WTC11 (cell line): ENCODE measurements at regions not wholly inside any gene's neighbourhood (a gene's known extent, or its start where the extent isn't known, plus 50 kb on each side); places are given as distances from the start of the nearest gene placed in this dataset.

Experiments used
- ATAC-seq: fragments of 200-7000 bp; cut with Tn5 transposase; 2 replicates; pipeline ENCODE4 v1.10.0; 2021; ENCODE audit warnings: mild to moderate bottlenecking, moderate library complexity
- CTCF ChIA-PET: fragments of 300-600 bp; sonication (Branson Sonifier 250); formaldehyde crosslinking; loops from one replicate; lab custom pipeline; 2021; ENCODE audit warnings: antibody characterized with exemption; lab: Charles Lee
- POLR2A ChIA-PET: fragments of 350-600 bp; sonication (Branson Sonifier 250); formaldehyde crosslinking; loops from one replicate; lab custom pipeline; 2021; ENCODE audit warnings: antibody characterized with exemption; lab: Charles Lee
- DNase-seq: peaks from one replicate; pipeline ENCODE4 v3.0.0; 2021; ENCODE audit warnings: low spot score
- H3K27ac Mint-ChIP-seq: 2 replicates; pipeline ENCODE4 v1.8.0; 2021; ENCODE audit warnings: mixed read lengths
- H3K27me3 Mint-ChIP-seq: 2 replicates; pipeline ENCODE4 v1.8.0; 2021; ENCODE audit warnings: low read depth, mild to moderate bottlenecking, moderate library complexity, mixed read lengths
- H3K36me3 Mint-ChIP-seq: 2 replicates; pipeline ENCODE4 v1.8.0; 2021; ENCODE audit warnings: mixed read lengths
- H3K4me1 Mint-ChIP-seq: 2 replicates; pipeline ENCODE4 v1.8.0; 2022; ENCODE audit warnings: mixed read lengths
- H3K4me3 Mint-ChIP-seq: 2 replicates; pipeline ENCODE4 v1.8.0; 2021; ENCODE audit warnings: mild to moderate bottlenecking, moderate library complexity, mixed read lengths
- H3K9me3 Mint-ChIP-seq: 2 replicates; pipeline ENCODE4 v1.8.0; 2021; ENCODE audit warnings: mixed read lengths
- ATF3 ChIP-seq: sonication (generic); formaldehyde crosslinking; conservative IDR thresholded peaks from 2 replicates; pipeline ENCODE4 v1.8.1; 2022; ENCODE audit warnings: mild to moderate bottlenecking, missing genetic modification reagents
- CDX4 ChIP-seq: fragments of 250-450 bp; sonication (Bioruptor Pico); IDR thresholded peaks from 2 replicates; pipeline ENCODE4 v1.9.0; 2021; ENCODE audit warnings: moderate library complexity, mild to moderate bottlenecking, inconsistent platforms, borderline replicate concordance
- CREM ChIP-seq: sonication (generic); formaldehyde crosslinking; IDR thresholded peaks from 2 replicates; pipeline ENCODE4 v1.8.1; 2022; ENCODE audit warnings: mild to moderate bottlenecking, missing genetic modification reagents, moderate library complexity
- ESRRA ChIP-seq: sonication (generic); formaldehyde crosslinking; IDR thresholded peaks from 2 replicates; pipeline ENCODE4 v1.8.1; 2022; ENCODE audit warnings: mild to moderate bottlenecking, missing genetic modification reagents, borderline replicate concordance
- GRHL2 ChIP-seq: fragments of 250-450 bp; sonication (Bioruptor Pico); IDR thresholded peaks from 2 replicates; pipeline ENCODE4 v1.8.0; 2022; ENCODE audit warnings: mild to moderate bottlenecking, moderate library complexity; ENCODE audit not compliant: insufficient replicate concordance, severe bottlenecking
- HMGXB4 ChIP-seq: sonication (generic); formaldehyde crosslinking; IDR thresholded peaks from 2 replicates; pipeline ENCODE4 v1.8.1; 2023; ENCODE audit warnings: mild to moderate bottlenecking, moderate library complexity, missing genetic modification reagents
- JUN ChIP-seq: sonication (generic); formaldehyde crosslinking; IDR thresholded peaks from 2 replicates; pipeline ENCODE4 v1.8.0; 2023; ENCODE audit warnings: mild to moderate bottlenecking, missing genetic modification reagents
- NFATC4 ChIP-seq: fragments of 250-450 bp; sonication (Bioruptor Pico); IDR thresholded peaks from 2 replicates; pipeline ENCODE4 v1.9.0; 2021; ENCODE audit warnings: mild to moderate bottlenecking
- NR1H2 ChIP-seq: sonication (generic); formaldehyde crosslinking; IDR thresholded peaks from 2 replicates; pipeline ENCODE4 v1.9.0; 2021; ENCODE audit warnings: mild to moderate bottlenecking, moderate library complexity, missing genetic modification reagents
- NR3C1 ChIP-seq: sonication (generic); formaldehyde crosslinking; conservative IDR thresholded peaks from 2 replicates; pipeline ENCODE4 v1.8.1; 2023; ENCODE audit warnings: low read depth, mild to moderate bottlenecking, missing genetic modification reagents
- SOX15 ChIP-seq: fragments of 250-450 bp; sonication (Bioruptor Pico); IDR thresholded peaks from 2 replicates; pipeline ENCODE4 v1.9.0; 2021; ENCODE audit warnings: mild to moderate bottlenecking
- TEAD1 ChIP-seq: sonication (generic); formaldehyde crosslinking; IDR thresholded peaks from 2 replicates; pipeline ENCODE4 v1.8.0; 2022; ENCODE audit warnings: mild to moderate bottlenecking, missing genetic modification reagents
- TEAD4 ChIP-seq: sonication (generic); formaldehyde crosslinking; IDR thresholded peaks from 2 replicates; pipeline ENCODE4 v1.8.0; 2022; ENCODE audit warnings: mild to moderate bottlenecking, missing genetic modification reagents
- ZNF423 ChIP-seq: fragments of 250-450 bp; sonication (Bioruptor Pico); IDR thresholded peaks from 2 replicates; pipeline ENCODE4 v2.1.2; 2022; ENCODE audit warnings: mild to moderate bottlenecking, moderate library complexity
- TF ChIP-seq, protein P1 (sequence below): fragments of 250-450 bp; sonication (Bioruptor Pico); conservative IDR thresholded peaks from 2 replicates; pipeline ENCODE4 v1.9.0; 2021; ENCODE audit warnings: mild to moderate bottlenecking
- TF ChIP-seq, protein P2 (sequence below): sonication (generic); formaldehyde crosslinking; IDR thresholded peaks from 2 replicates; pipeline ENCODE4 v1.8.1; 2023; ENCODE audit warnings: mild to moderate bottlenecking, missing genetic modification reagents
- TF ChIP-seq, protein P3 (sequence below): sonication (generic); formaldehyde crosslinking; IDR thresholded peaks from 2 replicates; pipeline ENCODE4 v1.8.0; 2023; ENCODE audit warnings: missing genetic modification reagents, mild to moderate bottlenecking, borderline replicate concordance

DNA sequence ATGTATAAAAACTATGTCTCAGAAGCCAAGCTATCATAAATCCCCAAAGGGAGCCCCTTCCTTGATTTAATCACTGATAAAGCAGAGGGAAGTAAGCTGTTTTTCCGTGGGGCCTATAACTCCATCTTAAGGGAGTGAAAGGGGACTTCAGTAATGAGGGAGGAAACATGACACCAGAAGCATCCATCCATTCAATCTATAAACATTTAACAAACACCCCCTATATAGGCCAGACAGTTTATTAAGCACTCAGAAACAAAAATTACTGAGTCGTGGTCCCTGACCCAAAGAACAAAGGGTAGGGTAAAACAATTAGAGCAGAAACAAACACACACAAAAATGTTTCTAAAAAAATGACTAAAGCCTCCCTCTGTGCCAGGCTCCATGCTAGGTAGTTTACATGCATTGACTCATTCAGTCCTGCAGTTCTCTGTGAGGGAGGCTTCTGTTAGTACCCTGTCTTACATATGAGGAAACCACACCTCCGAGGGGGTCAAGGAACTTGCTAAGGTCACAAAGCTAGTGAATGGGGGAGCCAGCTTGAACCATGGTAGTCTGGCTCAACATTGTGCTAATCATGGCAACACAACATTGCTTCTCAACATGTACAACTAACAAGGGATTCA lies 472.1 kb downstream of the CDH2 start:
- peaks cover 17% of the 10 kb centered on the region for H3K9me3 Mint-ChIP-seq
- ChIA-PET POLR2A (no interaction called here), CTCF (interaction anchor here (1.1 to 1.5 kb wide), 2 partner anchors 45 to 100 kb away, joined by 4 to 5 read pairs; no protein-coding TSS in a partner anchor)
- peaks cover 12% of the 10 kb centered on the region for H3K4me1 Mint-ChIP-seq
- H3K27me3 Mint-ChIP-seq = no peaks in the 10 kb centered on the region; the same call in 1 of the 2 replicates
- no peak overlapping the region for H3K27ac Mint-ChIP-seq
- TF ChIP-seq, protein P1, sequence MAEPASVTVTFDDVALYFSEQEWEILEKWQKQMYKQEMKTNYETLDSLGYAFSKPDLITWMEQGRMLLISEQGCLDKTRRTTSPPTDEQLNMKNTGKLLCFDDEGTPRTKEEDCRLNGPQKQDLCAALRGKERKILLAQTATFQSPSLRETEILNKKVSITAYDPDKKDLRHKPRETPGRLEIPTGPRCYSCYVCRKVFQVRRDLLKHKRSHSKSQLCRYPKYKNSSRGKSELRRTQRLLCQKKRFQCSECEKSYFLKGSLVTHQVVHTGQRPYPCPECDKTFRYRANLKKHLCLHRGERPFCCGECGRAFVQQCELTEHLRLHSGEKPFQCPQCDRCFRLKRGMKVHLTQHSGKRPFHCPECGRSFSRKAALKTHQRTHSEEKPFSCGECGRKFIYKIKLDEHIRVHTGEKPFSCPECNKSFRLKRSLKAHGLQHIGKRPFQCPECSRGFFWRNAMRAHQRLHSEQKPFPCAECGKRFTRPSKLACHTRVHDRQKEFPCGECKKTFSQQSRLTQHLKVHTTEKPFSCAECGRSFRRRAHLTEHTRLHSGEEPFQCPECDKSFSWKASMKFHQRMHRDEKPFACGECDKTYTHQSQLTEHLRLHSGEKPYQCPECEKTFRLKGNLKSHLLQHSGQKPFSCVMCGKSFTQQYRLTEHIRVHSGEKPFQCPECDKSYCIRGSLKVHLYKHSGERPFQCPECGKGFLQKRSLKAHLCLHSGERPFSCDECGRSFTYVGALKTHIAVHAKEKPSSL (CRISPR knock-in tag) = no peak
- TF ChIP-seq, protein P2, sequence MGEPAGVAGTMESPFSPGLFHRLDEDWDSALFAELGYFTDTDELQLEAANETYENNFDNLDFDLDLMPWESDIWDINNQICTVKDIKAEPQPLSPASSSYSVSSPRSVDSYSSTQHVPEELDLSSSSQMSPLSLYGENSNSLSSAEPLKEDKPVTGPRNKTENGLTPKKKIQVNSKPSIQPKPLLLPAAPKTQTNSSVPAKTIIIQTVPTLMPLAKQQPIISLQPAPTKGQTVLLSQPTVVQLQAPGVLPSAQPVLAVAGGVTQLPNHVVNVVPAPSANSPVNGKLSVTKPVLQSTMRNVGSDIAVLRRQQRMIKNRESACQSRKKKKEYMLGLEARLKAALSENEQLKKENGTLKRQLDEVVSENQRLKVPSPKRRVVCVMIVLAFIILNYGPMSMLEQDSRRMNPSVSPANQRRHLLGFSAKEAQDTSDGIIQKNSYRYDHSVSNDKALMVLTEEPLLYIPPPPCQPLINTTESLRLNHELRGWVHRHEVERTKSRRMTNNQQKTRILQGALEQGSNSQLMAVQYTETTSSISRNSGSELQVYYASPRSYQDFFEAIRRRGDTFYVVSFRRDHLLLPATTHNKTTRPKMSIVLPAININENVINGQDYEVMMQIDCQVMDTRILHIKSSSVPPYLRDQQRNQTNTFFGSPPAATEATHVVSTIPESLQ = no peak
- TF ChIP-seq CREM (CRISPR knock-in tag) = no peak
- TF ChIP-seq ESRRA (CRISPR knock-in tag) = no peak
- TF ChIP-seq TEAD4 (CRISPR knock-in tag) = no peak
- peaks cover 11% of the 10 kb centered on the region for H3K36me3 Mint-ChIP-seq
- H3K4me3 Mint-ChIP-seq = no peak overlapping the region
- DNase-seq (no peak), ATAC-seq (peak; percentile 87)

GRCh38 chr18:27699137-27699536 lies 477.8 kb downstream of the CDH2 start:
- ChIA-PET CTCF (no interaction called here), POLR2A (no interaction called here)
- ATAC-seq (no peak), DNase-seq (no peak)
- Mint-ChIP-seq H3K27me3 (no peaks in the 10 kb centered on the region; the same call in 1 of the 2 replicates), H3K9me3 (peaks cover 8% of the 10 kb centered on the region), H3K27ac (no peak overlapping the region), H3K36me3 (0 out of 2 replicates have a peak, but pooled peaks cover under 1% of the 10 kb centered on the region), H3K4me3 (no peak overlapping the region), H3K4me1 (peaks cover 24% of the 10 kb centered on the region)
- no peak for TF ChIP-seq NR3C1 (CRISPR knock-in tag)
- no peak for TF ChIP-seq SOX15
- TF ChIP-seq ZNF423 (CRISPR knock-in tag) = no peak
- no peak for TF ChIP-seq HMGXB4 (CRISPR knock-in tag)
- TF ChIP-seq GRHL2 (CRISPR knock-in tag) = no peak
- no peak for TF ChIP-seq ESRRA (CRISPR knock-in tag)
- no peak for TF ChIP-seq JUN (CRISPR knock-in tag)
- TF ChIP-seq NFATC4 (CRISPR knock-in tag) = no peak
- no peak for TF ChIP-seq NR1H2
- TF ChIP-seq TEAD1 (CRISPR knock-in tag) = no peak
- TF ChIP-seq ATF3 = no peak
- TF ChIP-seq CDX4 = no peak
- TF ChIP-seq, protein P3, sequence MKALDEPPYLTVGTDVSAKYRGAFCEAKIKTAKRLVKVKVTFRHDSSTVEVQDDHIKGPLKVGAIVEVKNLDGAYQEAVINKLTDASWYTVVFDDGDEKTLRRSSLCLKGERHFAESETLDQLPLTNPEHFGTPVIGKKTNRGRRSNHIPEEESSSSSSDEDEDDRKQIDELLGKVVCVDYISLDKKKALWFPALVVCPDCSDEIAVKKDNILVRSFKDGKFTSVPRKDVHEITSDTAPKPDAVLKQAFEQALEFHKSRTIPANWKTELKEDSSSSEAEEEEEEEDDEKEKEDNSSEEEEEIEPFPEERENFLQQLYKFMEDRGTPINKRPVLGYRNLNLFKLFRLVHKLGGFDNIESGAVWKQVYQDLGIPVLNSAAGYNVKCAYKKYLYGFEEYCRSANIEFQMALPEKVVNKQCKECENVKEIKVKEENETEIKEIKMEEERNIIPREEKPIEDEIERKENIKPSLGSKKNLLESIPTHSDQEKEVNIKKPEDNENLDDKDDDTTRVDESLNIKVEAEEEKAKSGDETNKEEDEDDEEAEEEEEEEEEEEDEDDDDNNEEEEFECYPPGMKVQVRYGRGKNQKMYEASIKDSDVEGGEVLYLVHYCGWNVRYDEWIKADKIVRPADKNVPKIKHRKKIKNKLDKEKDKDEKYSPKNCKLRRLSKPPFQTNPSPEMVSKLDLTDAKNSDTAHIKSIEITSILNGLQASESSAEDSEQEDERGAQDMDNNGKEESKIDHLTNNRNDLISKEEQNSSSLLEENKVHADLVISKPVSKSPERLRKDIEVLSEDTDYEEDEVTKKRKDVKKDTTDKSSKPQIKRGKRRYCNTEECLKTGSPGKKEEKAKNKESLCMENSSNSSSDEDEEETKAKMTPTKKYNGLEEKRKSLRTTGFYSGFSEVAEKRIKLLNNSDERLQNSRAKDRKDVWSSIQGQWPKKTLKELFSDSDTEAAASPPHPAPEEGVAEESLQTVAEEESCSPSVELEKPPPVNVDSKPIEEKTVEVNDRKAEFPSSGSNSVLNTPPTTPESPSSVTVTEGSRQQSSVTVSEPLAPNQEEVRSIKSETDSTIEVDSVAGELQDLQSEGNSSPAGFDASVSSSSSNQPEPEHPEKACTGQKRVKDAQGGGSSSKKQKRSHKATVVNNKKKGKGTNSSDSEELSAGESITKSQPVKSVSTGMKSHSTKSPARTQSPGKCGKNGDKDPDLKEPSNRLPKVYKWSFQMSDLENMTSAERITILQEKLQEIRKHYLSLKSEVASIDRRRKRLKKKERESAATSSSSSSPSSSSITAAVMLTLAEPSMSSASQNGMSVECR = no peak
- TF ChIP-seq, protein P1 (CRISPR knock-in tag) = no peak
